Testis (tissue), 2 donors: ENCODE measurements at regions not wholly inside any gene's neighbourhood (a gene's known extent, or its start where the extent isn't known, plus 50 kb on each side); places are given as distances from the start of the nearest gene placed in this dataset.

ENCODE experiments used
- DNase-seq: peaks from one replicate; pipeline ENCODE4 v3.0.0-alpha.2; 2019
- H3K27ac ChIP-seq, 2 donors: fragments of 200-600 bp; sonication (generic); one replicate each; pipeline ENCODE4 v1.5.1; 2019
- H3K27me3 ChIP-seq: fragments of 200-600 bp; sonication (generic); one replicate; pipeline ENCODE4 v1.5.1; 2019
- H3K36me3 ChIP-seq: fragments of 200-600 bp; sonication (generic); one replicate; pipeline ENCODE4 v1.5.1; 2017; ENCODE audit warnings: low read depth; ENCODE audit errors: missing control alignments
- H3K4me1 ChIP-seq: fragments of 200-600 bp; sonication (generic); one replicate; pipeline ENCODE4 v1.5.1; 2019
- H3K4me3 ChIP-seq, 2 donors: fragments of 200-600 bp; sonication (generic); one replicate each; pipeline ENCODE4 v1.5.1; 2017 to 2019
- H3K9me3 ChIP-seq: fragments of 200-600 bp; sonication (generic); one replicate; pipeline ENCODE4 v1.5.1; 2017
- POLR2A ChIP-seq: fragments of 450-650 bp; IDR thresholded peaks from one replicate; pipeline ENCODE4 v1.6.1; 2017; ENCODE audit warnings: antibody characterized with exemption, mild to moderate bottlenecking, moderate library complexity
- WGBS, 2 donors: methylation state at CpG; one replicate each; pipeline ENCODE4 v1.1.5; 2018; 5-methylcytosine and 5-hydroxymethylcytosine counted together
- intact Hi-C: fragments of 100-400 bp; cut with DNase I; formaldehyde crosslinking; loops from one replicate; pipeline ENCODE4 v1.15.1; 2023; ENCODE audit warnings: low total_unique reads
- TF ChIP-seq, protein P1 (sequence below), 3 experiments: fragments of 450-650 bp in 2 of 3; fragments of 200-600 bp in 1 of 3; sonication (generic) in 1 of 3; IDR thresholded peaks; one replicate each; pipeline ENCODE4 v1.5.1; 2016 to 2019; ENCODE audit warnings: antibody characterized with exemption in 3 of 3, mild to moderate bottlenecking in 2 of 3, moderate library complexity in 1 of 3

DNA sequence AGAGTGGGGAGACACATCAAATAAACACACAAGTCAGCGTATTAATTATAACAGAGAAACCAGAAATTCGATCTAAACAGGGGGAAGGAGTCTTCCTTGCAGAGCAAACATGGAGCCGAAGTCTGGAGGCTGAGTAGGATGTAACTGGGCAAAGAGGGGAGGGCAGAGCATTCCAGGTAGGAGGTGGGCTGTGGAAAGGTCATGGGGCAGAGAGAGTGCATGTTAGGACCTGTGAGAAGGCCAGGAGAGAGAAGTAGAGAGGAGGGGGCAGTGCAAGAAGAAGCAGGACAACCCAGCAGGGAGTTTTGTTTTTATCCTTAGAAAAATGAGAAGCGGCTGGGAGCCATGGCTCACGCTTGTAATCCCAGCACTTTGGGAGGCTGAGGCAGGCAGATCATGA lies 130.8 kb upstream of the GPR26 start:
- no peaks in the 10 kb centered on the region for H3K9me3 ChIP-seq
- WGBS, 2 donors = 83 to 90% methylated on average over 5 of the region's 5 CpGs
- no peak for DNase-seq
- intact Hi-C loops = no loop called here
- no peaks in the 10 kb centered on the region for H3K36me3 ChIP-seq
- no peaks in the 10 kb centered on the region for H3K27me3 ChIP-seq
- TF ChIP-seq POLR2A = no peak
- TF ChIP-seq, protein P1, sequence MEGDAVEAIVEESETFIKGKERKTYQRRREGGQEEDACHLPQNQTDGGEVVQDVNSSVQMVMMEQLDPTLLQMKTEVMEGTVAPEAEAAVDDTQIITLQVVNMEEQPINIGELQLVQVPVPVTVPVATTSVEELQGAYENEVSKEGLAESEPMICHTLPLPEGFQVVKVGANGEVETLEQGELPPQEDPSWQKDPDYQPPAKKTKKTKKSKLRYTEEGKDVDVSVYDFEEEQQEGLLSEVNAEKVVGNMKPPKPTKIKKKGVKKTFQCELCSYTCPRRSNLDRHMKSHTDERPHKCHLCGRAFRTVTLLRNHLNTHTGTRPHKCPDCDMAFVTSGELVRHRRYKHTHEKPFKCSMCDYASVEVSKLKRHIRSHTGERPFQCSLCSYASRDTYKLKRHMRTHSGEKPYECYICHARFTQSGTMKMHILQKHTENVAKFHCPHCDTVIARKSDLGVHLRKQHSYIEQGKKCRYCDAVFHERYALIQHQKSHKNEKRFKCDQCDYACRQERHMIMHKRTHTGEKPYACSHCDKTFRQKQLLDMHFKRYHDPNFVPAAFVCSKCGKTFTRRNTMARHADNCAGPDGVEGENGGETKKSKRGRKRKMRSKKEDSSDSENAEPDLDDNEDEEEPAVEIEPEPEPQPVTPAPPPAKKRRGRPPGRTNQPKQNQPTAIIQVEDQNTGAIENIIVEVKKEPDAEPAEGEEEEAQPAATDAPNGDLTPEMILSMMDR (IDR thresholded peaks at IDR 0.05) = no peak
- H3K27ac ChIP-seq = no peak overlapping the region
- H3K4me3 ChIP-seq = no peak overlapping the region
- no peaks in the 10 kb centered on the region for H3K4me1 ChIP-seq

DNA sequence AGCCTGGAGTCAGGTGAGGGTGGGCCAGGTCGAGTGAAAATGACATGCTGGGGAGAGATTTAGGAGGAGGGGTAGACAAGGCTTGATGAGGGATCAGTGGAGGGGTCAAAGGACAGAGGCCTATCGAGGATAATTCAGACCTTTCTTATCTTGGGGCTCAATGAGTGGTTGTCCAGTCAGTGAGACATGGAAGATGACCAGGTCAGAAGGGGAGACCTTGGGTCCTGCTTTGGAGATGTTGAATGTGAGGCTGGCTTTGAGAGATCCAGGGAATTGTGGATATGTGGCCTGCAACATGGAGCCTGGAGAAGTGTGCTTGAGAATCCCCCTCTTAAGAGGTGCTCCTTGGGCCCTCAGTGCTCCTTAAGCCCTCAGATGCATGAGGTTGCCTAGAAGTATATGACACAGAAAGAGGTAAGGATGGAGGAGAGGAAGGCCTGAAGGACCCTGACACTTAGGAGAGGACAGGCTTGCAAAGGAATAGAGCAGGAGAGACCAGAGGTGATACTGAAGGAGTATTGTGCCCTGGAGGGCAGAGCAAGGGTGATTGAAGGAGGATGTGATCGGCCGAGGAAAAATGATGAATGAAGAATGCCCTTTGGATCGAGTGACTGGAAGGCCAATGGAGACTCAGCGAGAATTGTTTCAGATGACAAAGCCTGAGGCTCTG lies 129.8 kb upstream of the GPR26 start:
- 73 to 78% methylated on average over 6 of the region's 6 CpGs for WGBS, 2 donors

DNA sequence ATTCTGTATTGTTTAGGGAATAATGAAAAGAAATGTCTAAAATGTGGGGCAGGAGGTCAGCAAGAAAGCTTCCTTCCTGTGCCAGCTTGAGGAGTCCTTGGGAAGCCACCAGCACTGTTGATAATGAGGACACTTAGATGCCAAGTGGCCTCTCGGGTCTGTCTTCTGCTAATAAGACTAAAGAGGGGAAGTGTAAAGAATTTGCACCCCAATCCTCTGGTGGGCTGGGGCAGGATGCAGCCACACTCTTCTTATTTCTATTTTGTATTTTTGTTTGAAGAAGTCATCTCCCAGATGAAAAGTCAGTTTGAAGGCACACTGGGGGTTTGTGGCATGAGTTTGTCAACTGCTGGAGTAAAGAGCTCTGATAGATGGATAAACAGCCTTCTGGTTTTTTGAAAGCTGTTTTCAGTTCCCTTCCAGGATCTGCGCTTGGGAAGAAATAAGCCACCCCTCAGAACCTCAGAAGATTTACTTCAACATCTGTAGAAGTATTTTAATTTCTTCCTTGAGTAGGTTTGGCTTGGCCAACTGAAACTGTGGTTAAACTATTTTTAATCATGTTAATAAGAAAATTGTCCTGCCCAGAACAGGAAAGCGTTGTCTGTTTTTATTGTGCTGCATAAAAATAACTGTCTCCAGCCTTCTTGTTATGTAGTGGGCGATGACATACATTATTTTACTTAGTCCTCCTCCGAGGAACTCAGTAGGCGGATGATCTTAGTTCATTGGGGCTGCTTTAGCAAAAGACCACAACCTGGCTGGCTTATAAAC lies 128.8 kb upstream of the GPR26 start:
- TF ChIP-seq, protein P1 (IDR thresholded peaks at IDR 0.05) = no peak
- TF ChIP-seq POLR2A = no peak
- Histone ChIP-seq H3K4me3 (no peak overlapping the region), H3K9me3 (no peaks in the 10 kb centered on the region), H3K36me3 (no peaks in the 10 kb centered on the region), H3K27me3 (no peaks in the 10 kb centered on the region), H3K27ac (no peak overlapping the region), H3K4me1 (no peaks in the 10 kb centered on the region)
- DNase-seq = no peak
- intact Hi-C loops = no loop called here
- 73 to 83% methylated on average over 6 of the region's 6 CpGs for WGBS, 2 donors

More for the DNA sequence above, 129.8 kb upstream of the GPR26 start:
- Histone ChIP-seq H3K27me3 (no peaks in the 10 kb centered on the region), H3K36me3 (no peaks in the 10 kb centered on the region), H3K9me3 (no peaks in the 10 kb centered on the region), H3K27ac (no peak overlapping the region), H3K4me1 (no peaks in the 10 kb centered on the region), H3K4me3 (no peak overlapping the region)
- DNase-seq = no peak
- no peak for TF ChIP-seq POLR2A
- intact Hi-C loops = no loop called here

DNA sequence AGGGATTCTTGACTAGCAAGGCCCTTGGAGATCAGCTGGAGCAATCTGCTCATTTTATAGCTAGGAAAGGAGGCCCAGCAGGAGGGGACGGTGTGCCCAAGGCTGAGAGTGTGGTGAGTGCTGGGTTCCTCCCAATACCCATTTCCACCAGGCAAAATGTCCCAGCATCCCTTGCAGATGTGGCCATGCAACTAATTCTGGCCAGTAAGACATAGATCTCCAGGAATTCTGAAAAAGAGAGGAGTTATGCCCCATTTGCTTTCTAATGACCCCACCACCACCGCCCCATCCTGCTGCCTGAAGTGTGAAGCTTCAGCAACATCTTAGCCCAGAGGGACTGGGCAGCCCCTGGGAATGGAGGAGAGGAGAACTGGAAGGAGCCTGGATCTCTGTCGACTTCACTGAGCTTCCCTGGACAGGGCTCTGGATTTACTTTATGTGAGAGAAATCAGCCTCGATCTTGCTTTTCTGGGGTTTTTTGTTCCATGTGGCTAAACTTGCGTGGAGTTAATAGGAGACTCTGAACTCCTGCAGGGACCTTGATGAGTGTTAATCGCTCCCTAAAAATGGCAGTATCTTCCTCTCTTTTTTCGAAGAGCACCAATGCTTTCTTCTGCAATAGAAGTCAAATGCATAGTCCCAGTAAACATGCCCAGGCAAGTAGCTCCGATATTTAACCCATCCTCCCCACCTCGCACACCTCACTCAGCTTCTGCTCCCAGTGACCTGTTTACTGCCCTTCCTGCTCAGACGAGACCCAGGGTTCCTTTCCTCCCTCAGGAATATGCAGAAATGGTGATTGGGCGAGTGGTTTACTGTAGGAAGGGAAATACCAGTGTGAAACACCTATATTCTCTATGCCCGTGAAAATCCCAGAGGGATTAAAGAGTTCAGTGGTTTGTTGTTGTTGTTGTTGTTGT lies 127.5 kb upstream of the GPR26 start:
- TF ChIP-seq, protein P1 (IDR thresholded peaks at IDR 0.05) = no peak
- no peak for TF ChIP-seq POLR2A
- Histone ChIP-seq H3K4me1 (no peaks in the 10 kb centered on the region), H3K27ac (no peak overlapping the region), H3K36me3 (no peaks in the 10 kb centered on the region), H3K27me3 (no peaks in the 10 kb centered on the region), H3K9me3 (no peaks in the 10 kb centered on the region), H3K4me3 (no peak overlapping the region)
- WGBS, 2 donors = 52 to 56% methylated on average over 12 of the region's 12 CpGs
- intact Hi-C loops = no loop called here
- no peak for DNase-seq

DNA sequence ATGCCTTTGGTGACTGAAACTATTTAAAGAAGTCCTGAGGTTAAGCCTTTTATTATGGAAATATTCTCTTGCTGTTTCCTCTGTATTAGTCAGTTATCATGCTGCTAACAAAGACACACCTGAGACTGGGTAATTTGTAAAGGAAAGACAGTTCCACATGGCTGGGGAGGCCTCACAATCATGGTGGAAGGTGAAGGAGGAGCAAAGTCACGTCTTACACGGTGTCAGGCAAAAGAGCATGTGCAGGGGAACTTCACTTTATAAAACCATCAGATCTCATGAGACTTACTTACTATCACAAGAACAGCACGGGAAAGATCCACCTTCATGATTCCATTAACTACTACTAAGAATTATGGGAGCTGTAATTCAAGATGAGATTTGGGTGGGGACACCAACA lies 121.2 kb upstream of the GPR26 start:
- Histone ChIP-seq H3K4me1 (no peaks in the 10 kb centered on the region), H3K27me3 (no peaks in the 10 kb centered on the region), H3K27ac (no peak overlapping the region), H3K9me3 (no peaks in the 10 kb centered on the region), H3K4me3 (no peak overlapping the region), H3K36me3 (no peaks in the 10 kb centered on the region)
- intact Hi-C loops = no loop called here
- 87 to 88% methylated on average over 3 of the region's 3 CpGs for WGBS, 2 donors
- TF ChIP-seq POLR2A = no peak
- TF ChIP-seq, protein P1 (IDR thresholded peaks at IDR 0.05) = no peak
- DNase-seq = no peak
